IMR-90 (cell line): ENCODE measurements at regions not wholly inside any gene's neighbourhood (a gene's known extent, or its start where the extent isn't known, plus 50 kb on each side); places are given as distances from the start of the nearest gene placed in this dataset.

Experiments used
- ATAC-seq: fragments of 200-7000 bp; cut with Tn5 transposase; 2 replicates; pipeline ENCODE4 v1.9.1; 2020; ENCODE audit warnings: low read depth, mild to moderate bottlenecking, moderate library complexity
- BruUV-seq: library from RNA; stranded (reverse); fragments of 400-500 nt; replicated peaks from 2 replicates; lab custom pipeline; 2021; lab: Mats Ljungman, UMichigan
- CTCF ChIA-PET: fragments of 300-600 bp; formaldehyde crosslinking; extraction: SDS; loops from one replicate; lab custom pipeline; 2021; ENCODE audit warnings: antibody characterized with exemption; lab: Yijun Ruan, JAX
- POLR2A ChIA-PET: fragments of 300-600 bp; sonication (Branson Sonifier 250); formaldehyde crosslinking; loops from one replicate; lab custom pipeline; 2022; ENCODE audit warnings: antibody characterized with exemption; ENCODE audit not compliant: unreplicated experiment; lab: Charles Lee
- DNase-seq: peaks from one replicate; pipeline ENCODE4 v3.0.0; 2013
- H2AFZ ChIP-seq: replicated peaks from 2 replicates; pipeline ENCODE3; 2013; ENCODE audit warnings: low read length, mild to moderate bottlenecking; ENCODE audit not compliant: poor library complexity
- H2AK5ac ChIP-seq: 2 replicates; pipeline ENCODE4 v1.6.1; 2013; ENCODE audit warnings: low read depth, low read length, inconsistent platforms
- H2AK9ac ChIP-seq: replicated peaks from 2 replicates; pipeline ENCODE3; 2013; ENCODE audit warnings: mild to moderate bottlenecking, low read depth, low read length, moderate library complexity; ENCODE audit not compliant: poor library complexity
- H2BK120ac ChIP-seq: 2 replicates; pipeline ENCODE4 v1.6.1; 2013; ENCODE audit warnings: low read depth, low read length, inconsistent platforms
- H2BK15ac ChIP-seq: 3 replicates; pipeline ENCODE4 v1.6.1; 2013; ENCODE audit warnings: low read depth, low read length, inconsistent platforms
- H2BK20ac ChIP-seq: 2 replicates; pipeline ENCODE4 v1.6.1; 2013; ENCODE audit warnings: low read depth, mild to moderate bottlenecking, inconsistent platforms, low read length, moderate library complexity
- H2BK5ac ChIP-seq: 2 replicates; pipeline ENCODE4 v1.6.1; 2013; ENCODE audit warnings: mild to moderate bottlenecking, low read depth, low read length, inconsistent platforms; ENCODE audit not compliant: poor library complexity, severe bottlenecking
- H3K14ac ChIP-seq: replicated peaks from 2 replicates; pipeline ENCODE4 v1.6.1; 2013; ENCODE audit warnings: low read depth, low read length, inconsistent platforms
- H3K18ac ChIP-seq: 2 replicates; pipeline ENCODE4 v1.6.1; 2013; ENCODE audit warnings: low read depth, low read length, control low read depth
- H3K23ac ChIP-seq: 2 replicates; pipeline ENCODE4 v1.6.1; 2013; ENCODE audit warnings: low read depth, low read length, inconsistent platforms
- H3K27ac ChIP-seq: 2 replicates; pipeline ENCODE4 v1.5.1; 2013; ENCODE audit warnings: mild to moderate bottlenecking, control low read depth, low read length; ENCODE audit not compliant: insufficient read depth
- H3K27me3 ChIP-seq: 2 replicates; pipeline ENCODE4 v1.6.1; 2013; ENCODE audit warnings: low read length; ENCODE audit not compliant: control insufficient read depth, insufficient read depth
- H3K36me3 ChIP-seq: 2 replicates; pipeline ENCODE4 v1.6.1; 2013; ENCODE audit warnings: low read length, mixed read lengths; ENCODE audit not compliant: control insufficient read depth, insufficient read depth
- H3K4ac ChIP-seq: 2 replicates; pipeline ENCODE4 v1.6.1; 2013; ENCODE audit warnings: low read depth, low read length, inconsistent platforms
- H3K4me1 ChIP-seq: 2 replicates; pipeline ENCODE4 v1.6.1; 2013; ENCODE audit warnings: low read length, mixed read lengths; ENCODE audit not compliant: control insufficient read depth, insufficient read depth
- H3K4me2 ChIP-seq: 2 replicates; pipeline ENCODE4 v1.6.1; 2013; ENCODE audit warnings: low read depth, mild to moderate bottlenecking, control low read depth, low read length, moderate library complexity
- H3K4me3 ChIP-seq: 2 replicates; pipeline ENCODE4 v1.5.1; 2013; ENCODE audit warnings: low read depth, mild to moderate bottlenecking, control low read depth, low read length, moderate library complexity; ENCODE audit not compliant: insufficient read depth
- H3K56ac ChIP-seq: 2 replicates; pipeline ENCODE4 v1.6.1; 2013; ENCODE audit warnings: low read length, inconsistent platforms; ENCODE audit not compliant: insufficient read depth; ENCODE audit errors: extremely low read depth
- H3K79me1 ChIP-seq, 2 experiments: 2 replicates each; pipeline ENCODE4 v1.6.1; 2013; ENCODE audit warnings: low read length in 2 of 2, inconsistent platforms in 1 of 2, low read depth in 1 of 2
- H3K9ac ChIP-seq: 2 replicates; pipeline ENCODE4 v1.6.1; 2013; ENCODE audit warnings: low read depth, low read length, control low read depth
- H3K9me1 ChIP-seq: 2 replicates; pipeline ENCODE4 v1.6.1; 2013; ENCODE audit warnings: low read length, inconsistent platforms; ENCODE audit not compliant: insufficient read depth
- H3K9me3 ChIP-seq: 2 replicates; pipeline ENCODE4 v1.6.1; 2013; ENCODE audit warnings: low read length; ENCODE audit not compliant: control insufficient read depth, insufficient read depth
- H4K20me1 ChIP-seq: 2 replicates; pipeline ENCODE4 v1.6.1; 2013; ENCODE audit warnings: low read length, inconsistent platforms; ENCODE audit not compliant: insufficient read depth
- H4K5ac ChIP-seq: 2 replicates; pipeline ENCODE4 v1.6.1; 2013; ENCODE audit warnings: mild to moderate bottlenecking, low read depth, low read length, control low read depth
- H4K8ac ChIP-seq, 2 experiments: 2 replicates each; pipeline ENCODE4 v1.6.1; 2013; ENCODE audit warnings: low read depth in 2 of 2, low read length in 2 of 2, control low read depth in 1 of 2, inconsistent platforms in 1 of 2
- H4K91ac ChIP-seq: 2 replicates; pipeline ENCODE4 v1.6.1; 2013; ENCODE audit warnings: low read depth, low read length, inconsistent platforms; ENCODE audit not compliant: insufficient read depth
- BHLHE40 ChIP-seq: fragments of 150-350 bp; IDR thresholded peaks from 2 replicates; pipeline ENCODE4 v1.6.1; 2016; ENCODE audit warnings: mild to moderate bottlenecking, low read depth, low read length
- CEBPB ChIP-seq: IDR thresholded peaks from 2 replicates; pipeline ENCODE4 v1.6.1; 2012; ENCODE audit warnings: low read depth, low read length, improper control_type of control experiment
- CHD1 ChIP-seq: IDR thresholded peaks from 2 replicates; pipeline ENCODE4 v1.6.1; 2012; ENCODE audit warnings: low read depth, low read length, improper control_type of control experiment
- FOS ChIP-seq: fragments of 150-350 bp; IDR thresholded peaks from 2 replicates; pipeline ENCODE4 v1.6.1; 2016; ENCODE audit warnings: low read depth, low read length
- MAFK ChIP-seq: IDR thresholded peaks from 2 replicates; pipeline ENCODE4 v1.6.1; 2012; ENCODE audit warnings: low read depth, low read length, improper control_type of control experiment
- MAZ ChIP-seq: IDR thresholded peaks from 2 replicates; pipeline ENCODE4 v1.6.1; 2012; ENCODE audit warnings: low read depth, mild to moderate bottlenecking, low read length, improper control_type of control experiment, moderate library complexity, borderline replicate concordance
- MXI1 ChIP-seq: IDR thresholded peaks from 2 replicates; pipeline ENCODE4 v1.6.1; 2012; ENCODE audit warnings: low read depth, mild to moderate bottlenecking, low read length, moderate library complexity, borderline replicate concordance
- NFE2L2 ChIP-seq: fragments of 150-350 bp; IDR thresholded peaks from 2 replicates; pipeline ENCODE4 v1.6.1; 2016; ENCODE audit warnings: low read depth, mild to moderate bottlenecking, low read length
- POLR2A ChIP-seq: IDR thresholded peaks from 2 replicates; pipeline ENCODE4 v1.6.1; 2012; ENCODE audit warnings: mild to moderate bottlenecking, low read depth, low read length
- RAD21 ChIP-seq: IDR thresholded peaks from 2 replicates; pipeline ENCODE4 v1.6.1; 2012; ENCODE audit warnings: low read length, improper control_type of control experiment
- RCOR1 ChIP-seq: IDR thresholded peaks from 2 replicates; pipeline ENCODE4 v1.6.1; 2012; ENCODE audit warnings: mild to moderate bottlenecking, low read length, improper control_type of control experiment; ENCODE audit not compliant: insufficient replicate concordance
- RFX5 ChIP-seq: IDR thresholded peaks from 2 replicates; pipeline ENCODE4 v1.8.0; 2012; ENCODE audit warnings: low read depth, mild to moderate bottlenecking, low read length, moderate library complexity
- SMC3 ChIP-seq: fragments of 150-350 bp; IDR thresholded peaks from 2 replicates; pipeline ENCODE4 v1.6.1; 2016; ENCODE audit warnings: low read depth, mild to moderate bottlenecking, antibody characterized with exemption, low read length, moderate library complexity
- WGBS, 2 experiments: methylation state at CpG; one replicate each; pipeline versions ENCODE4 v1.1.5 to v1.1.7; 2013; ENCODE audit warnings: missing lambda C conversion rate in 2 of 2; ENCODE audit not compliant: insufficient read length in 1 of 2; ENCODE audit errors: extremely low coverage in 2 of 2; 5-methylcytosine and 5-hydroxymethylcytosine counted together
- dilution Hi-C: fragments of 300-500 bp; cut with HindIII; formaldehyde crosslinking; loops from one replicate; pipeline ENCODE4 v1.14.3; 2018; ENCODE audit warnings: low sequenced_read_pairs; ENCODE audit not compliant: unreplicated experiment
- in situ Hi-C: fragments of 300-500 bp; cut with MboI; formaldehyde crosslinking; loops from 3 replicates; pipeline ENCODE4 v1.14.3; 2019; ENCODE audit warnings: low sequenced_read_pairs, inconsistent platforms, mixed read lengths
- intact Hi-C: fragments of 100-400 bp; cut with micrococcal nuclease; formaldehyde crosslinking; loops from 2 replicates; pipeline ENCODE4 v1.10.0; 2022
- TF ChIP-seq, protein P1 (sequence below): conservative IDR thresholded peaks from 2 replicates; pipeline ENCODE4 v1.5.1; 2012; ENCODE audit warnings: mild to moderate bottlenecking, low read depth, low read length, improper control_type of control experiment
- TF ChIP-seq, protein P2 (sequence below): fragments of 150-350 bp; IDR thresholded peaks from 2 replicates; pipeline ENCODE4 v1.6.1; 2016; ENCODE audit warnings: low read depth, mild to moderate bottlenecking, low read length, moderate library complexity, borderline replicate concordance
- TF ChIP-seq, protein P3 (sequence below): fragments of 150-350 bp; IDR thresholded peaks from 2 replicates; pipeline ENCODE4 v1.6.1; 2017; ENCODE audit warnings: mild to moderate bottlenecking, antibody characterized with exemption, low read length, low read depth

DNA sequence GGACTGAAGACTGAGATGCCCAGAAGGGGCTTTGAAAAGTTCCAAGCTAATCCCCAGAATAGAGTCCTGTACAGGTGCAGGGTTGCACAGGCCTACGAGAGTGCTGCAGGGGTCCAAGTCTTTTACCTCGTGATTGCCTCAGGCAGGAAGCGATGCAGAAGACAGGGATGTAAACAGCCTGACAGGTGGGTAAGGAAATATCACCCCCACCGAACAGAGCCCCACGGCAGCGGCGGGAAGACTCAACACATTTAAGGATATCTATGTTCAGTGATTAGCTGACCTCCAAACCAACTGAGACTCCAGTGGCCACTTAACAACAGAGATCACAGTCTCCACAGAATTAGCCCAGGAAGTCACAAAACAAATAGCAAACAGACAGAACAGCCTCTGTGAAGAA lies 73.9 kb upstream of the VIPR2 start:
- Histone ChIP-seq H4K5ac (no peak overlapping the region), H3K79me1 (no peaks in the 10 kb centered on the region), H2BK5ac (no peak overlapping the region), H2BK15ac (no peak overlapping the region), H2AK9ac (no peak overlapping the region), H4K20me1 (no peaks in the 10 kb centered on the region), H3K23ac (no peak overlapping the region), H3K56ac (no peak overlapping the region), H4K8ac (no peak overlapping the region), H2AFZ (no peak overlapping the region), H3K9me3 (peaks cover 12% of the 10 kb centered on the region), H3K27ac (no peak overlapping the region), H3K9ac (no peak overlapping the region), H3K36me3 (no peaks in the 10 kb centered on the region), H3K4me1 (no peaks in the 10 kb centered on the region), H3K9me1 (no peaks in the 10 kb centered on the region), H3K4ac (no peak overlapping the region), H2BK120ac (no peak overlapping the region), H3K18ac (no peak overlapping the region), H2BK20ac (no peak overlapping the region), H4K91ac (no peak overlapping the region), H3K27me3 (no peaks in the 10 kb centered on the region), H3K4me2 (no peak overlapping the region), H3K4me3 (no peak overlapping the region), H3K14ac (no peak overlapping the region), H2AK5ac (no peak overlapping the region)
- dilution Hi-C loops (no loop called here), intact Hi-C loops (no loop called here), in situ Hi-C loops (no loop called here)
- DNase-seq, result no peak
- ATAC-seq, result no peak
- TF ChIP-seq, protein P1, sequence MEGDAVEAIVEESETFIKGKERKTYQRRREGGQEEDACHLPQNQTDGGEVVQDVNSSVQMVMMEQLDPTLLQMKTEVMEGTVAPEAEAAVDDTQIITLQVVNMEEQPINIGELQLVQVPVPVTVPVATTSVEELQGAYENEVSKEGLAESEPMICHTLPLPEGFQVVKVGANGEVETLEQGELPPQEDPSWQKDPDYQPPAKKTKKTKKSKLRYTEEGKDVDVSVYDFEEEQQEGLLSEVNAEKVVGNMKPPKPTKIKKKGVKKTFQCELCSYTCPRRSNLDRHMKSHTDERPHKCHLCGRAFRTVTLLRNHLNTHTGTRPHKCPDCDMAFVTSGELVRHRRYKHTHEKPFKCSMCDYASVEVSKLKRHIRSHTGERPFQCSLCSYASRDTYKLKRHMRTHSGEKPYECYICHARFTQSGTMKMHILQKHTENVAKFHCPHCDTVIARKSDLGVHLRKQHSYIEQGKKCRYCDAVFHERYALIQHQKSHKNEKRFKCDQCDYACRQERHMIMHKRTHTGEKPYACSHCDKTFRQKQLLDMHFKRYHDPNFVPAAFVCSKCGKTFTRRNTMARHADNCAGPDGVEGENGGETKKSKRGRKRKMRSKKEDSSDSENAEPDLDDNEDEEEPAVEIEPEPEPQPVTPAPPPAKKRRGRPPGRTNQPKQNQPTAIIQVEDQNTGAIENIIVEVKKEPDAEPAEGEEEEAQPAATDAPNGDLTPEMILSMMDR, result no peak
- TF ChIP-seq SMC3 (no peak), CEBPB (no peak), RAD21 (no peak), POLR2A (no peak), RCOR1 (no peak), BHLHE40 (no peak), NFE2L2 (no peak), FOS (no peak), MAZ (no peak), MXI1 (no peak), RFX5 (no peak), CHD1 (no peak), MAFK (no peak)
- TF ChIP-seq, protein P2, sequence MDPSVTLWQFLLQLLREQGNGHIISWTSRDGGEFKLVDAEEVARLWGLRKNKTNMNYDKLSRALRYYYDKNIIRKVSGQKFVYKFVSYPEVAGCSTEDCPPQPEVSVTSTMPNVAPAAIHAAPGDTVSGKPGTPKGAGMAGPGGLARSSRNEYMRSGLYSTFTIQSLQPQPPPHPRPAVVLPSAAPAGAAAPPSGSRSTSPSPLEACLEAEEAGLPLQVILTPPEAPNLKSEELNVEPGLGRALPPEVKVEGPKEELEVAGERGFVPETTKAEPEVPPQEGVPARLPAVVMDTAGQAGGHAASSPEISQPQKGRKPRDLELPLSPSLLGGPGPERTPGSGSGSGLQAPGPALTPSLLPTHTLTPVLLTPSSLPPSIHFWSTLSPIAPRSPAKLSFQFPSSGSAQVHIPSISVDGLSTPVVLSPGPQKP, result no peak
- TF ChIP-seq, protein P3, sequence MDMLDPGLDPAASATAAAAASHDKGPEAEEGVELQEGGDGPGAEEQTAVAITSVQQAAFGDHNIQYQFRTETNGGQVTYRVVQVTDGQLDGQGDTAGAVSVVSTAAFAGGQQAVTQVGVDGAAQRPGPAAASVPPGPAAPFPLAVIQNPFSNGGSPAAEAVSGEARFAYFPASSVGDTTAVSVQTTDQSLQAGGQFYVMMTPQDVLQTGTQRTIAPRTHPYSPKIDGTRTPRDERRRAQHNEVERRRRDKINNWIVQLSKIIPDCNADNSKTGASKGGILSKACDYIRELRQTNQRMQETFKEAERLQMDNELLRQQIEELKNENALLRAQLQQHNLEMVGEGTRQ, result no peak
- BruUV-seq, result no TSS peak
- no CpG with 5 or more reads among the region's 7 CpGs for WGBS, 2 experiments
- CTCF ChIA-PET, result no interaction called here
- POLR2A ChIA-PET, result no interaction called here
